NCI-H1105 treated with DMSO at 0.1 percent for 48 hours (cell line): ENCODE measurements at regions not wholly inside any gene's neighbourhood (a gene's known extent, or its start where the extent isn't known, plus 50 kb on each side); places are given as distances from the start of the nearest gene placed in this dataset.

ENCODE experiments used
- DNase-seq: peaks from one replicate; lab custom pipeline; 2025; lab: John Stamatoyannopoulos, UW

DNA sequence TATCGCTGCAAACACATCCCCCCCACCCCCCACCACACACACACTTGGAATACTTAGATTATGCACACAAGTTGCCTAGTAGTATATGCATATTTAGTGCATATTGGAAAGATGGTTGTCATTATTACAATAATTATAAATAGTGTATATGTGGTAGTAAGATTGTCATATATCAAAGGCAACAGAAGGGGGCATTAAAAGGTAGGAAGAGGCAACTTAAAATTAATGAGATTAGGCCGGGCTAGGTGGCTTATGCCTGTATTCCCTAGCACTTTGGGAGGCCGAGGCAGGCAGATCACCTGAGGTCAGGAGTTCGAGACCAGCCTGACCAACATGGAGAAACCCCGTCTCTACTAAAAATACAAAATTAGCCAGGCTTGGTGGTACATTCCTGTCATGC lies 52.1 kb downstream of the GSC start:
- no peak for DNase-seq

GRCh38 chr14:94716976-94717375 lies 52.9 kb downstream of the GSC start:
- no peak for DNase-seq

DNA sequence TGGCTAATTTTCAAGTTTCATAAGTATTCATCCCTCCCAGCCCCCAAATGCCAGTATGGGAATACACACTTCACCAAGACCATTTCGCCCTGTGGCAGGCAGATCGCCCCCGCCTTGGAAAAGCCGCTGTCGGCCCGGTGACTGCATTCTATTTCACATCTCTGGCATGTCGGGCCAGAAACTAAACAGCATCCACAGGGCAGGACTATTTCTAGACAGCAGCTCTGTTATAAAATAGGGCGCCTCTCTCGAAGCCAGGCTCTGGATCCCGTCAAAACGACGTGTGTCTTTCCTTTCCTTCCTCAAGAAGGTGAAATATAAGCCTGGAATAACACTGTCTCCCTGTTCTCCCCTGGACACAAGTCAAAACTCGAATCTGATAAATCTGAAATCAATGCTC lies 56.8 kb downstream of the GSC start:
- no peak for DNase-seq

DNA sequence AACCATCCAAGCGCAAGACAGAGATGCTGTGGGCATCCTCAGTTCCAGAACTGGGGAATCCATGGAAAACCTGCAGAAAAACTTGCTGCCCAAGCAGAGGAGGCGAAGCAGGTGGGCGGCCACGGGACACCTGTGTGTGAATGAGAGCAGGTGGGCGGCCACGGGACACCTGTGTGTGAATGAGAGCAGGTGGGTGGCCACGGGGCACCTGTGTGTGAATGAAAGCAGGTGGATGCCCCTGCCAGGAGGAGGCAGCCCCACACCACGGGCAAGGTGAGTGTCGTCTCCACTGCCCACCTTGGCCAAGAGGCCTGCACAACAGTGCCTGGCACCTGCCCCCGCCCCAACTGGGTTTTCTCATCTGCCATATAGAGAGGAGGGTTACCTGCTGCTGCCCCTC lies 59.2 kb downstream of the GSC start:
- no peak for DNase-seq

- no peak for DNase-seq
Measured at GRCh38 chr14:94707494-94707893, 62.4 kb downstream of the GSC start.

DNA sequence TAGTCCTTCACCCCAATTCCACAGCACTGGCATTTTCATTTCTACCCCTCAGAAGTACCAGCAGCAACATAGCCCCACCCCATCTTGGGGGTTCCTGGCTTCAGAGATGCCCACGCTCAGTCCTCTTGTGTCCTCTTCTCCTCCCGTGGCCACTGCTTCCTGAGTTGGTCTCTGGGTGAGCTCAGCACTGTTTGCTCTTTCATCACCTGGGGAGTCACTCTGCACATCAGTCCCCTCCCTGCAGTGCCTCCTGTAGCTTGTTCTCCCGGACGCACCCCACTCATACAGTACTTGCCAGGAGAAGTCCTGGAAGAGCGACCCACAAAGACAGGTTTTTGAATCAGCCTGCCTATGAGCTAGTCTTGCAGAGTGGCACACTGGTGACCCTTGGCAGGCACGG lies 63.8 kb downstream of the GSC start:
- no peak for DNase-seq

DNA sequence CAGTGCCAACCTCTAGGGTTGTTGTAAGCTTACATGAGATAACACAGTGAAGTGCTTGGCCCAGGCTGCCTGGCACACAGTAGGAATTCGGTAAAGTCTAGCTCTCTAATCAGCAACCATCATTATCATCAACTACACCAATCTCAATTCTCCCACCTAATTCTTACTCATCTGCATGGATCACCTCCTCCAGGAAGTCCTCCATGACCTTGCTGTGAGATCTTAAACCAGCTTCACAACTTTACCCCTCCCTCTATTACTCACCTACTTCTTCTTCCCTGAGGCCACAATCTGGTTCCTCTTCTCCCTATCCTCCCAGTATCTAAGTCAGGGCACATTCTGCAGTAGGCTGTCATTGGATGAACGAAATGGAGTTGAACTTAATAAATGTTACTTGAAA lies 67.3 kb downstream of the GSC start:
- no peak for DNase-seq

DNA sequence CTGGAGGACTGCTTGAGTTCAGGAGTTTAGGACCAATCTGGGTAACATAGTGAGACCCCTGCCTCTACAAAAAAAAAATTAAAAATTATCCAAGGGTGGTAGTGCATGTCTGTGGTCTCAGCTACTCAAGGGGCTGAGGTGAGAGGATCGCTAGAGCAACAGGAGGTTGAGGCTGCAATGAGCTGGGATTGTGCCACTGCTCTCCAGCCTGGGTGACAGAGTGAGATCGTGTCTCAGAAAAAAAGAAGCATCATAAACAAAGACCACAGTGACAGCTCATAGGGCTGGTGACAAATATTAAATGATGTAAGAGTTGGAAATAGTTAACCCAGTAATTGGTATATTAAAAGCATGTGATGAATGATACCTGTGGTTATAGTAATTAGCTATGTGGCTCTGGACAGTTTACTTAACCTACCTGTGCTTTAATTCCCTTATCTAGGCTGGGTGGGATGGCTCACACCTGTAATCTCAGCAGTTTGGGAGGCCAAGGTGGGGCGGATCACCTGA lies 68.0 kb downstream of the GSC start:
- no peak for DNase-seq

GRCh38 chr14:94700336-94700735 lies 69.6 kb downstream of the GSC start:
- DNase-seq = no peak

DNA sequence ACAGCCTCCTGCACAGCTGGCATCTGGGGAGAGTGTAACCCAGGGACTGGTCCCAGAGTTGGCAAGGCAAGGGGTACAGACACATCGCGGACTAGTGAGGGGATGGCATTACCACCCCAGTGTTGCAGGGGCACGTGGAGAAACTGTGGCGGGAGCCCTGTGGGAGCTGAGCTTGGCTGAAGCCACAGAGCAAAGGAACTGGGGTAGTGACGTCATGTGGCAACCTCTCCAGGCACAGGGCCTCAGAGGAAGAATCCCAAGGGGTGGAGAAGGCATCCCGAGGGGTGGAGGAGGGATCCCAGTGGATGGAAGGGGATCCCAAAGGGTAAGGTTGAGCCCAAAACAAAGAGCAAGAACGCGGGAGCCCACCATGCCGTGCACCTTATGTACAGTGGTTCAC lies 70.1 kb downstream of the GSC start:
- no peak for DNase-seq

- no peak for DNase-seq
Measured at GRCh38 chr14:94697773-94698556, 71.9 kb downstream of the GSC start.

GRCh38 chr14:94696518-94696917 lies 73.4 kb downstream of the GSC start:
- DNase-seq = no peak

DNA sequence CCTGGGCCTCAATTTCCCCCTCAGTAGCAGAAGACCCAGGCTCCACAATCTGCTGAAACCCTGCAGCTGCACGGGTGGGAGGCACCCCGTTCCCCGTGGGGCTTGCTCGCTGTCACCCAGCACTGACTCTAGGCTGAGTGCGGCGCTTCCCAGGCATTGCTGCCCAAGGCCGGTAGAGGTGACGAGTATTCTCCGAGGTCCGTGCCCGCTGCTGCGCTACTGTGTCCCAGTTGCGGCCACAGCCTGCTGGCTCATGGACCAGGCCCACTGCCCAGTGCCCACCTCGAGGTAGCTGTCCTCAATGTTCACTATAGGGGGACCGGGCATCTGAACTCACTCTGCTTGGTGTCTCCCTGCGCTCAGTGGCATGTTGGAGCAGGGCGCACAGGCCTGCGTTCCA lies 74.7 kb downstream of the GSC start:
- DNase-seq = no peak

DNA sequence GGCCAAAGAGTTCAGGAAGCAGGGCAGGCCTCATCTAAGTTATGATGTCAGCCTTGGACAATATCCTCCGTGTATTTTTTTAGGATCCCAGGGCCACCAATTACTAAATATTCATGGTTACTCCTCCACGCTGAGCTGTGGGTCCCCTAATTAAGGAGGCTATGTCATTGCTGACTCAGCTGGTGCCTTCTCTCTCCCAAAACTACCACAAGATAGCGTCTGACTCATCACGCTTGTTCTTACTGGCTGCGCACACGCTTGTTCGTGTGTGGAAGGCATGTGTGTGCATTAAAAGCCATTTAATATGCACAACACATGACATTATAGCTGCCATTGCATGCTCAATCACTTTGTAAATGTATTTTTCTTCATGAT lies 78.3 kb downstream of the GSC start:
- DNase-seq = no peak

DNA sequence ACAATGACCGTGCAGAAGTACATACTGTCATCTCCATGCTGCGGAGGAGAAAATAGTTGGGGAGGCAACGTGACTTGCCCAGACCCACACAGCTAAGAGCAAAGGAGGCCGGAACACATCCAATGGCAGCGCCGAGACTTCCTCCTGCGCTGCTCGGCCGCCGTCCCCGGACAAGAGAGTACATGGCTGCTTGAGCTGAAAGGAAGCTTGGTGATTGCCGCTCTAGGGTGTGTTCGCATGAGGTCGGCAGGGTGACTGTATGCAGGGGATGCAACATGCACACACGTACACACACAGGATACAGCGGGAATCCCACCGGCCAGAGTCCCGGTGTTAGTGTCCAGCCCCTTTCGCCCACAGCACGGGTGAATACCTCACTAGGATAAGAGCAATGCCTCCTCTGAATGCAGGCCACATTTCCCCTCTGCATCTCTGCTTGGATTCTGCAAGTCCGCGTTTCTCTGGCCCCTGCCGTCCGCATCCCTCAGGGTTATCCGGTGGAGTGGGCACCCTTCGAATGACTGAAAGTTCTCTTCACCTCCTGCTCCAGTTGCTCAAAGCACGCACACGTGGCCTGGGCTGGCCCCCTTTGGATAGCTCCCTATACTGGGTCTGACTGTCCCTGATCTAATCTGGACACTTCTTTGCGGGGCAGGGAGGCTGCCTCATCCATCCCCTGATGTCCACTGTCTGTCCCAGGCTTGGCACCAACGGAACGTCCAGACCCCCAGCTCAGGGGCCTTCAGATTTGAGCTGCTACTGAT lies 78.8 kb downstream of the GSC start:
- no peak for DNase-seq

- DNase-seq = no peak
Measured at GRCh38 chr14:94690486-94690885, 78.3 kb downstream of the SERPINA3 start.

GRCh38 chr14:94689985-94690400 lies 77.8 kb downstream of the SERPINA3 start:
- no peak for DNase-seq

DNA sequence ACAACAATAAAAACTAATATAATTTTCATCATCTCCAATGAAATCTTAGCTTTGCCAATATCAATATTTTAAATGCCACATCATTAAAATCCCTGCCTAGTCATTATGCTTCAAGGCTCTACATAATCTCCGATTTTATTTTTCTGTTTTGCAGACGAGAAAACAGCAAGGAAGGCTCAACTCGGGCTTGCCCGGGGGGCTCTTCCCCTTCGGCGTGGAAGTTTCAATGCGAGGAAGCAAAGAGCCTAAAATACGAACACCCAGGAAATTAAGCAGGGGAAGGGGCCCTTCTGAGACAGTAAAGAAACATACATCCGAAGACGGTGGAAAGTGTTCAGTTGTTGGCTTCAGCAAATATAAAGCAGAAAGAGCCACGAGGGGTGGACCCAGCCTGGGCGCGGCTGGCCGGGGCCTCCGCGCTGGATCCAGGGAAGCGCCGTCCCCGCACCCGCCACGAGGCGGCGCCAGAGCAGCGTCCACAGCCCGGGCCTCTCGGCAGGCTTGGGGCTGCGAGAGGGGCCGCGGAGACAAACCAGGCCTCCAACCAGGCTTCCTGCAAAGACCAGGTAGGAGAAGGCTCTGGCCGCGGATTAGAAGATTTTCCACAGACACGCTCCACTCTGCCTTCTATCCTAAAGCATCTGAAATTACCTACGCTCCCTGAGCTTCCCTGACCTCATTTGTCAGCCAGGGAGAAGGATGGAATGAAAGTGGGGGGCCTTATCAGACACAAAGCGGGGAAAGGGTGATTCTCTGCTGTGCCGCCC lies 77.2 kb downstream of the SERPINA3 start:
- DNase-seq = peak; percentile 47

GRCh38 chr14:94686511-94687160 lies 74.4 kb downstream of the SERPINA3 start:
- no peak for DNase-seq

DNA sequence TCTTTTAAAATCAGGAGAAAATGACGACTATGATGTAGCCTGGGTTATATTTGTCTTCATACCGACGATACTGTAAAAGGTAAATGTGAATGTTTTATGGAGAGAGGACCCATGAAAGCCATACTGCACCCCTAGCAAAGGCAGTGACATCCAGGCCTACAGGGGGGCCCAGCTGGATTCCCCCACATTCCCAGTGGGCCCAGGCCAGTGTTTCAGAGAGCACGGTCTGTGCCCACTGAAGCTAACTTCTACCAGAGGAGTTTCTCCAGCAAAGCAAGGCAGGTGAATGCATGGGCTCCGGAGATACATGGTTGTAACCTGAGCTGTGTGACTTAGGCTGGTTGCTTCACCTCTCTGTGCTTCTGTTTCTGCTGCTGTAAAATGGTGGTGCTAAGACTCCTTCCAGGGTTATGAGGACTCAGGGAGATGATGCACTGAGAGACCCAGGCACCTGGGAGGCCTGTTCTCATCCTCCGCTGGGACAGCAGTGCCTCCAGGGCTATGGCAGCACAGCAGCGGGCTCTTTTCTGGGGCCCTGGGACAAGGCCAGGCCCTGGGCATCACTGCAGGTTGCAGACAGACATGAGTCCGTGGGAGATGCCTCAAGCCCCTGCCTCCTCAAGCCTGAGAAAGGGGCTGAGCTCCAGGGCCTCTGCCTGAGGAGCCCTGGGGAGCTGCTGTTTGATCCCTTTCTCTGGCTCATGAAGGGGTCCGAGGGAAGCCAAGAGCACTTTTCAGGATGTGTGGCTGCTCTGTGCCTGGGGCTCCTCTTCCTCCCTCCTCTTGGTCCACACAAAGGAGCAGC lies 73.7 kb downstream of the SERPINA3 start:
- DNase-seq = no peak

DNA sequence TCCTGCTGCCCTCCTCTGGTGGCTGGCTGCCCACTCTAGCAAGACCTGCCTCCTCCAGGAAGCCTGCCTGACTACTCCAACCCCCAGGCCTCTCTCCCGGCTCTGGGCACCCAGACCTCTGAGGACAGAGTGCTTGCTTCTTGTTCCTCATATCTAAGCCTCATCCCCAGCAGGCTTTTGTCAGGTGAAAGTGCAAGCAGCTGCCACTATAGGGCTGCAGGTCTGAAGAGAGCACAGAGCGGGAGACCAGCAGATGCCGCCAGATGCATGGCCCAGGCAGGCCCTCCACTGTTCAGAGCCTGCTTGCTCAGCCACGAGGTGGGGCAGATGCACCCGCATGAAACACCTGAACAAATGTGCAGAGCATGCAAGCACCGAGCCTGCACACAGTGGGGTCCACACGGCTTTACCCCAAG lies 73.0 kb downstream of the SERPINA3 start:
- no peak for DNase-seq
